ENCODE measurements at regions not wholly inside any gene's neighbourhood (a gene's known extent, or its start where the extent isn't known, plus 50 kb on each side); places are given as distances from the start of the nearest gene placed in this dataset.
"Not testable (repeated sequence)": the region's sequence is repeated elsewhere in the genome, so short reads cannot be mapped to it uniquely, and the experiment has no call there.

DNA sequence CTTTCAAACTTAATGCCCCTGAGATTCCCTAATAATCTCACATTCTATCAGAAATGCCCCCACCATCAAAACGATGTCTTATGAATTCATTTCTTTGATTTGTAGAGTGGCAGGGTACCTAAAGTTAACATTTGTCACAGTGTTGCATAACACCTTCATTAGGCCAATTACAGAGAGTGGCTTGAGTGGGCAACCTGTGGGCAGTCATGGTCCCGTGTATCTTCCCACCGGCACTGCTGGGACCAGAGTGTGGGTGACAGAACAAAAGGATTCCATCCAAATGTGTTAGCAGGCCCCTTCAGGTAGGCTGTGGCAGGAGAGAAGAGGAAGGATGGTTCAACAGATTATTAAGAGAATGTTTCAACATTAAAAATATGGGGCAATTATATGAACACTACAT lies 788.8 kb upstream of the TPTE start:
- not testable (repeated sequence) for H3K9me3 ChIP-seq (ENCODE audit: control insufficient read depth, low read length); H3K4me3 ChIP-seq (ENCODE audit: insufficient read depth, low read depth, low read length, poor library complexity, severe bottlenecking); H3K4me1 ChIP-seq (ENCODE audit: control insufficient read depth, insufficient read depth, low read length, poor library complexity, severe bottlenecking); H3K27ac ChIP-seq (ENCODE audit: insufficient read depth, low read length, poor library complexity, severe bottlenecking); H3K36me3 ChIP-seq (ENCODE audit: control insufficient read depth, insufficient read depth, low read length); DNase-seq; H3K27me3 ChIP-seq (replicated peaks; ENCODE audit: control insufficient read depth, insufficient read depth, low read length, poor library complexity, severe bottlenecking)

DNA sequence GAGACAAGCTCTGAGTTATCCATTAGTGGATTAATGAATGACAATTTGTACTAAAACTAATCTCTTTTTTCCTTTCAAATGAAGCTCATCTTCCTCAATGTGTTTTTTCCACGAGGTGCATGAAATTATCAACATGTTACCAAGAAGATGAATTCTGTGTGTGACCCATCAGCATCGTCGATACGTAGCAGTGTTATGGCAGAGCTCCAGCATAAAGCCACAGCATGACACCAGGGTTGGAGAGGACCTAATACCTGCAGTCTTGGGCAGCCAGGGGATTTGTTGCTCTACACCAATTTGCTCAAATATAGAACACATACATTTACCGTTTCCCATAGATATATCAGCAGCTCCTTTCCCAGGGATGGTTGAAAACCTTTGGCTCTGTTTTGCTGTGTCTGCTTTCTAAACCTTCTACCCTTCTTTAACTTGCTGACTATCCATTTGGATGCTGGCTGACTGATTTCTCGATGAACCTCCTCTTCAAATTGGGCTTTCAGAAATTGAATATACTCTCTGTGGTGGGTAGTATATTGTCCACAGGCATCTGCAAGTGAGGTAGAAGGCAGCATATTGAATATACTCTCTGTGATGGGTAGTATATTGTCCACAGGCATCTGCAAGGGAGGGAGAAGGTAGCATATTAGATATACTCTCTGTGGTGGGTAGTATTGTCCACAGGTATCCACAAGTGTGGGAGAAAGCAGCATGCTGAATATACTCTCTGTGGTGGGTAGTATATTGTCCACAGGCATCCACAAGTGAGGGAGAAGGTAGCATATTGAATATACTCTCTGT lies 787.4 kb upstream of the TPTE start:
- not testable (repeated sequence) for H3K36me3 ChIP-seq (ENCODE audit: control insufficient read depth, insufficient read depth, low read length); H3K9me3 ChIP-seq (ENCODE audit: control insufficient read depth, low read length); DNase-seq; H3K27me3 ChIP-seq (replicated peaks; ENCODE audit: control insufficient read depth, insufficient read depth, low read length, poor library complexity, severe bottlenecking); H3K4me3 ChIP-seq (ENCODE audit: insufficient read depth, low read depth, low read length, poor library complexity, severe bottlenecking); H3K27ac ChIP-seq (ENCODE audit: insufficient read depth, low read length, poor library complexity, severe bottlenecking); H3K4me1 ChIP-seq (ENCODE audit: control insufficient read depth, insufficient read depth, low read length, poor library complexity, severe bottlenecking)

DNA sequence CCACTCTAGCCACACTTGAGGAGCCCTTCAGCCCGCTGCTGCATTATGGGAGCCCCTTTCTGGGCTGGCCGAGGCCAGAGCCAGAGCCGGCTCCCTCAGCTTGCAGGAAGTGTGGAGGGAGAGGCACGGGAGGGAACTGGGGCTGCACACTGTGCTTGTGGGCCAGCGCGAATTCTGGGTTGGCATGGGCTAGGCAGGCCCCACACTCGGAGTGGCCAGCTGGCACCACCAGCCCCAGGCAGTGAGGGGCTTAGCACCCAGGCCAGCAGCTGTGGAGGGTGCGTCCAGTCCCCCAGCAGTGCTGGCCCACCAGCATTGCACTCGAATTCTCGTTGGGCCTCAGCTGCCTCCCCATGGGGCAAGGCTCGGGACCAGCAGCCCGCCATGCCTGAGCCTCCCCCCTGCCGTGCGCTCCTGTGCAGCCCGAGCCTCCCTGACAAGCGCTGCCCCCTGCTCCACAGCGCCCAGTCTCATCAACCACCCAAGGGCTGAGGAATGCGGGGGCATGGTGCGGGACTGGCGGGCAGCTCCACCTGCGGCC lies 785.9 kb upstream of the TPTE start:
- no peak overlapping the region for H3K27ac ChIP-seq (ENCODE audit: insufficient read depth, low read length, poor library complexity, severe bottlenecking)
- no peaks in the 10 kb centered on the region for H3K36me3 ChIP-seq (ENCODE audit: control insufficient read depth, insufficient read depth, low read length)
- DNase-seq: no peak
- H3K4me3 ChIP-seq (ENCODE audit: insufficient read depth, low read depth, low read length, poor library complexity, severe bottlenecking): no peak overlapping the region
- peaks cover 10% of the 10 kb centered on the region for H3K9me3 ChIP-seq (ENCODE audit: control insufficient read depth, low read length)
- no peaks in the 10 kb centered on the region for H3K4me1 ChIP-seq (ENCODE audit: control insufficient read depth, insufficient read depth, low read length, poor library complexity, severe bottlenecking)
- H3K27me3 ChIP-seq (replicated peaks; ENCODE audit: control insufficient read depth, insufficient read depth, low read length, poor library complexity, severe bottlenecking): no peaks in the 10 kb centered on the region

DNA sequence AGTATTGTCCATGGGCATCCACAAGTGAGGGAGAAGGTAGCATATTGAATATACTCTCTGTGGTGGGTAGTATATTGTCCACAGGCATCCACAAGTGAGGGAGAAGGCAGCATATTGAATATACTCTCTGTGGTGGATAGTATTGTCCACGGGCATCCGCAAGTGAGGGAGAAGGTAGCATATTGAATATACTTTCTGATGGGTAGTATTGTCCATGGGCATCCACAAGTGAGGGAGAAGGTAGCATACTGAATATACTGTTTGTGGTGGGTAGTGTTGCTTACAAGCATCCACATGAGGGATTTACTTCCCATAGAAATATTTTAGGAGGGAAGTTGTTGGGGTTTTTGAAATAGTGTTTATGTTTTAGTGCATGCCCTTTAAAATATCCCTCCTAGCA lies 784.1 kb upstream of the TPTE start:
- not testable (repeated sequence) for DNase-seq; H3K4me3 ChIP-seq (ENCODE audit: insufficient read depth, low read depth, low read length, poor library complexity, severe bottlenecking); H3K27me3 ChIP-seq (replicated peaks; ENCODE audit: control insufficient read depth, insufficient read depth, low read length, poor library complexity, severe bottlenecking); H3K4me1 ChIP-seq (ENCODE audit: control insufficient read depth, insufficient read depth, low read length, poor library complexity, severe bottlenecking); H3K27ac ChIP-seq (ENCODE audit: insufficient read depth, low read length, poor library complexity, severe bottlenecking); H3K36me3 ChIP-seq (ENCODE audit: control insufficient read depth, insufficient read depth, low read length); H3K9me3 ChIP-seq (ENCODE audit: control insufficient read depth, low read length)

DNA sequence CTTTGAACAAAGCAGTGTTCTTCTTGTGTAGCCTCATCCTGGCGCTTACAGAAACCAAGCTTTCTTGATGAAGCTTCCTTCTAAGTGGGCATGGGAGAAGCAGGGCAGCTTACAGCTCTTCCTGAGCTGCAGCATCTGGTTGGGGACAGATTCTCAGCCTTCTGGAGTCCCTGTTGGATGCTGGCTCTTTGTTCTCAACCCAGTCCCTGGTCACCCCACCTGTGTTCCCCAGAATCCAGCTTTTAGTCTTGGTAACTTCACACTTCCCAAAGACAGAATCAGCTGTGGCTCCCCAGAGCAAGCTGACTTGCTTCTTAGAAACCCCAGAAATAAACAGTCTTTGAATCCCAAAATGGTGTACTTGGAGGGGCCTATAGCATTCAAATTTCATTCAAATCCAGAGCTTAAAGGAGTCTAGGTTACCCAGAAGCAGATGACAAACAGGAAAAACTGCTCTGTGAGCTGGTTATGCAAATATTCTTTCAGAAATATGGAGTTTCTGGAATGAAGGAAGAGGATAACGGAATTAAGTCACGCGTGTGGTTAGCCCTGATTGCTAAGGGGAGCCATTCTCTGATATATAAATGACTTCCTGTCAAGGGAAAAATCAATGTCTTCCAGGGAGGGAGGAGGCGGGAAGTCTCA lies 783.4 kb upstream of the TPTE start:
- H3K27ac ChIP-seq (ENCODE audit: insufficient read depth, low read length, poor library complexity, severe bottlenecking); H3K4me1 ChIP-seq (ENCODE audit: control insufficient read depth, insufficient read depth, low read length, poor library complexity, severe bottlenecking); H3K36me3 ChIP-seq (ENCODE audit: control insufficient read depth, insufficient read depth, low read length); H3K9me3 ChIP-seq (ENCODE audit: control insufficient read depth, low read length); DNase-seq; H3K27me3 ChIP-seq (replicated peaks; ENCODE audit: control insufficient read depth, insufficient read depth, low read length, poor library complexity, severe bottlenecking); H3K4me3 ChIP-seq (ENCODE audit: insufficient read depth, low read depth, low read length, poor library complexity, severe bottlenecking): not testable (repeated sequence)

DNA sequence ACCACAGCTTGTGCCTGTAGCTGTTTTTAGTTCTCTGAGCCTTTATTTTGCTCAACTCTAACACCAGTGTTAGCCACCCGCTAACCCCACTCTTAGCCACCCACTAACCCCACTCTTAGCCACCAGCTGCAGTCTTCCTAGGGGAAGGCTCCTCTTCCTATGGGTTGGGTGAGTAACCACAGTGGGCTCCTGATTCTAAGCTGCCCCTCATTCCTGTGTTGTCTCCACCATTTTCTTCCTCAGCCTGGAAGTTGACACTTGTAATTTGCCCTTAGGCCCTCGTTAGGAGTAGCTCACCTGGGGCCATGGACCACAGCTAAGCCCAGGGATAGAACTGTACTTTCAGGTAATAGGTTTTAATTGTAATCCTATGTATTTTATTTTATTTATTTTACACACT lies 782.9 kb upstream of the TPTE start:
- Histone ChIP-seq H3K36me3 (ENCODE audit: control insufficient read depth, insufficient read depth, low read length) (no peaks in the 10 kb centered on the region), H3K9me3 (ENCODE audit: control insufficient read depth, low read length) (peaks cover 10% of the 10 kb centered on the region), H3K27me3 (replicated peaks; ENCODE audit: control insufficient read depth, insufficient read depth, low read length, poor library complexity, severe bottlenecking) (no peaks in the 10 kb centered on the region), H3K4me3 (ENCODE audit: insufficient read depth, low read depth, low read length, poor library complexity, severe bottlenecking) (no peak overlapping the region), H3K27ac (ENCODE audit: insufficient read depth, low read length, poor library complexity, severe bottlenecking) (no peak overlapping the region), H3K4me1 (ENCODE audit: control insufficient read depth, insufficient read depth, low read length, poor library complexity, severe bottlenecking) (no peaks in the 10 kb centered on the region)
- no peak for DNase-seq

DNA sequence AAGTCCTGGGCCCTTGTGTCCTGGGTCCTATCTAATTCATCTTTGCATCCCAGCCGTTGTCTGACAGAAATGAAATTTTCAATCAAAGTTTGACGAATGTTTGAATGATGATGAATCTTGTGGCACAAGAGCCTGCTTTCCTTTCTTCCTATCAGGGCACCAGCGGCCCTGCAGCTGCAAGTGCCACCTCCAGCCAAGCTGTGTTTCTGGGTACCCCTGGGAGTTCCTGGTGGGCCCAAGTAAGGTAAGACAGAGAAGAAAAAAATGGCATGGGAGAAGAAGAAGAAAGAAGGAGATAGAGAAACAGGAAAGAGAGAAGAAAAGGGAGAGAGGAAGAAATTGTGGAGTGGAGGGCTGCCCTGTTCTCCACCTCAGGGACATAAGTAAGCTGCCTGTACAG lies 782.1 kb upstream of the TPTE start:
- peaks cover 10% of the 10 kb centered on the region for H3K9me3 ChIP-seq (ENCODE audit: control insufficient read depth, low read length)
- H3K36me3 ChIP-seq (ENCODE audit: control insufficient read depth, insufficient read depth, low read length): no peaks in the 10 kb centered on the region
- DNase-seq: no peak
- no peak overlapping the region for H3K4me3 ChIP-seq (ENCODE audit: insufficient read depth, low read depth, low read length, poor library complexity, severe bottlenecking)
- H3K27me3 ChIP-seq (replicated peaks; ENCODE audit: control insufficient read depth, insufficient read depth, low read length, poor library complexity, severe bottlenecking): no peaks in the 10 kb centered on the region
- H3K27ac ChIP-seq (ENCODE audit: insufficient read depth, low read length, poor library complexity, severe bottlenecking): no peak overlapping the region
- H3K4me1 ChIP-seq (ENCODE audit: control insufficient read depth, insufficient read depth, low read length, poor library complexity, severe bottlenecking): no peaks in the 10 kb centered on the region

DNA sequence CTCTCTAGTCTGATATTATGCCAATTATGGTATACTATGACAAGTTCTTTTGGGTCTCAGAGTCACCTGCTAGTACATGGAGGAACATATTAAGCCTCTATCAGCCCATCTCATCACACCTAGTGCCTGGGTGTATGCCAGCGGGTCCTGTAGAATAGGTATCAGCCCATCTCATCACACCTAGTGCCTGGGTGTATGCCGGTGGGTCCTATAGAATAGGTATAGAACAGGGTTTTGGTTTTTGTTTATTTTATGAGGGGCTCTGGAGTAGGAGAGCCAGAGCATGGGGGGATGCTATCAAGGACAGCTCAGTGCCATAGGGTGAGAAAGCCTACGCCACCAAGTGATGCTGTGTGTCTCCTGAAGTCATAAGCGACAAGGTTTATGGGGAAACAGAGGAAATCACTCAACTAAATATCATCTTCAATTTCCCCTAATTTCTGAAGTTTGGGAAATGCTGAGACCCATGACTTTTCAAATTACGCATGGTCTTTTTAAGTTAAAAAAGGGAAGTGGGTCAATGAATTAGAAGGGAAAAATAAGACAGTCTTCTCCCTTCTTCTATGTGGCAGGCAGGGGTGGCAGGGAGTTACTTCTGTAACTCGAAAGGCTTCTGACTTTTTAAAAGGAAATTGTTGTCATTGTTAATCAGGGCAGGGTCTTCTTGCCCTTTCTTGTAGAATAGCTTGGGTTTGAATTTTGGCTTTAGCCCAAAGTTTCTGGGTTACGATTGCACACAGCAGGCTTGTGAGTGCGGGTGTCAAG lies 781.0 kb upstream of the TPTE start:
- not testable (repeated sequence) for H3K9me3 ChIP-seq (ENCODE audit: control insufficient read depth, low read length)

DNA sequence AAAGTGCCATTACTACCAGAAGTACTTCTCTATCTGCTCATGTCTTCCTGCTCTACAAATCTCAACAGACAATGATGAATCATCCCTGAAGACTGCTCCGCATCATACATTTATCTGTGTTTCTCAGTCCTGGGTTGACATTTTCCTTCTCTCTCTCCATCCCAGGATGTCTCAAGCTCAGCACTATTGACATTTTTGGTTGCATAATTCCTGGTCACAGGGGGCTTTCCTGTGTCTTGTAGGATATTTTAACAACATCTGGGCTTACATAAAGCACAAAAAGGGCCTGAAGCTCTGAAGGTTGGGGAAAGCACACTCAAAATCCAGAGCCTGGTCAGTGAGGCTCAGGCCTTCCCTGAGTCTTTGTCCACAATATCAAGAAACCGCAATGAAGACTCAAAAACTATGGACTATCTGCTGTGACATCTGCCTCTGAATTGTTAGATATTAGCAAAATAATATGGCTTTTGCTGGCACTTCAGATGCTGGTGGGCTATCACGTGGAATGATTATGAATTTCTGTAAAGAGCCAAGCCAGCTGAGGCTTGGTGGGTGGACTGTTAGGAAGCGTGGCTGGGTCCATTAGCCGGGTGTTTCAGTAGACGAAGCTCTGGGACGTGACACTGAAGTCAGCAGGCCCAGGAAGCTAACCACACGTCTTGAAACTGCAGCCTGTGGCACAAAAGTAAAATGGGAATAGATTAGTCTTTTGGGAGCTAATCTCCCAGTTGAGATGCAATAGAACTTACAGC lies 780.2 kb upstream of the TPTE start:
- not testable (repeated sequence) for H3K9me3 ChIP-seq (ENCODE audit: control insufficient read depth, low read length); H3K4me1 ChIP-seq (ENCODE audit: control insufficient read depth, insufficient read depth, low read length, poor library complexity, severe bottlenecking); H3K36me3 ChIP-seq (ENCODE audit: control insufficient read depth, insufficient read depth, low read length); H3K27me3 ChIP-seq (replicated peaks; ENCODE audit: control insufficient read depth, insufficient read depth, low read length, poor library complexity, severe bottlenecking); H3K27ac ChIP-seq (ENCODE audit: insufficient read depth, low read length, poor library complexity, severe bottlenecking); DNase-seq; H3K4me3 ChIP-seq (ENCODE audit: insufficient read depth, low read depth, low read length, poor library complexity, severe bottlenecking)

More for the DNA sequence above, 781.0 kb upstream of the TPTE start:
- H3K4me3 ChIP-seq (ENCODE audit: insufficient read depth, low read depth, low read length, poor library complexity, severe bottlenecking); H3K36me3 ChIP-seq (ENCODE audit: control insufficient read depth, insufficient read depth, low read length); H3K4me1 ChIP-seq (ENCODE audit: control insufficient read depth, insufficient read depth, low read length, poor library complexity, severe bottlenecking); H3K27me3 ChIP-seq (replicated peaks; ENCODE audit: control insufficient read depth, insufficient read depth, low read length, poor library complexity, severe bottlenecking); DNase-seq; H3K27ac ChIP-seq (ENCODE audit: insufficient read depth, low read length, poor library complexity, severe bottlenecking): not testable (repeated sequence)

Measured in effector memory CD4-positive, alpha-beta T cell (primary cell).